Activated T-helper 2 cell treated with anti-CD3 and anti-CD28 coated beads, Interferon-gamma antibody, Interleukin-2, Interleukin-4, amounts not matched to agents 10 μg/mL and 5 μg/mL and 100 μg/mL, durations not matched to agents 14 hours and 24 hours and 36 hours (primary cell): ENCODE measurements at regions not wholly inside any gene's neighbourhood (a gene's known extent, or its start where the extent isn't known, plus 50 kb on each side); places are given as distances from the start of the nearest gene placed in this dataset.
"Not testable (repeated sequence)": the region's sequence is repeated elsewhere in the genome, so short reads cannot be mapped to it uniquely, and the experiment has no call there.

Experiments
- DNase-seq: peaks from one replicate; pipeline ENCODE4 v3.0.0; 2021; ENCODE audit warnings: low spot score
- H3K27ac Mint-ChIP-seq: one replicate; pipeline ENCODE4 v1.8.0; 2021; ENCODE audit warnings: mixed read lengths
- H3K27me3 Mint-ChIP-seq: one replicate; pipeline ENCODE4 v1.8.0; 2021; ENCODE audit warnings: low read depth, mixed read lengths
- H3K36me3 Mint-ChIP-seq: one replicate; pipeline ENCODE4 v1.8.0; 2021; ENCODE audit warnings: low read depth, mixed read lengths
- H3K4me1 Mint-ChIP-seq: one replicate; pipeline ENCODE4 v1.8.0; 2021; ENCODE audit warnings: low read depth, mixed read lengths
- H3K4me3 Mint-ChIP-seq: one replicate; pipeline ENCODE4 v1.8.0; 2021; ENCODE audit warnings: low read depth, mild to moderate bottlenecking, moderate library complexity, mixed read lengths
- H3K9me3 Mint-ChIP-seq: one replicate; pipeline ENCODE4 v1.8.0; 2021; ENCODE audit warnings: mixed read lengths
- intact Hi-C: fragments of 100-400 bp; cut with micrococcal nuclease; formaldehyde crosslinking; loops from one replicate; pipeline ENCODE4 v1.15.1; 2023

DNA sequence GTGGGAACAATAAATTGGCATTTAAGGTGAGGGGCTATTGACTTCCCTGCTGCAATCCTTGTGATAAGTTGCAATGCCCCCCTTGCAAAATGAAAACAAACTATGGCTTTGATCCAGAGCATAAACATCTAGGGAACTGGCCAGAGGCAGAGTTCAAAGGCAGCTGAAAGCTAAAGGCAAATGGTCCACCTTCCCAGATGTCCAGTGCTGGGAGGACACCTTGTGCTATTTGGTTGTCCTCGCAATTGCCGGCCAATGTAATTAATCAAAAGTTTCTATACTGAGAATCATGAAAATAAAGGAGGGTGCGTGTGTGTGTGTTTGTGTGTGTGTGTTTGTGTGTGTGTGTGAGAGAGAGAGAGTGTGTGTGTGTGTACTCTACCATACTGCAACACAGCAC, 337.4 kb downstream of the CBLN4 start:
- no peak overlapping the region for H3K4me3 Mint-ChIP-seq
- no peaks in the 10 kb centered on the region for H3K4me1 Mint-ChIP-seq
- H3K27ac Mint-ChIP-seq, result no peak overlapping the region
- no peaks in the 10 kb centered on the region for H3K36me3 Mint-ChIP-seq
- H3K9me3 Mint-ChIP-seq, result peaks cover 19% of the 10 kb centered on the region
- no peak for DNase-seq
- H3K27me3 Mint-ChIP-seq, result no peaks in the 10 kb centered on the region
- intact Hi-C loops, result no loop called here

DNA sequence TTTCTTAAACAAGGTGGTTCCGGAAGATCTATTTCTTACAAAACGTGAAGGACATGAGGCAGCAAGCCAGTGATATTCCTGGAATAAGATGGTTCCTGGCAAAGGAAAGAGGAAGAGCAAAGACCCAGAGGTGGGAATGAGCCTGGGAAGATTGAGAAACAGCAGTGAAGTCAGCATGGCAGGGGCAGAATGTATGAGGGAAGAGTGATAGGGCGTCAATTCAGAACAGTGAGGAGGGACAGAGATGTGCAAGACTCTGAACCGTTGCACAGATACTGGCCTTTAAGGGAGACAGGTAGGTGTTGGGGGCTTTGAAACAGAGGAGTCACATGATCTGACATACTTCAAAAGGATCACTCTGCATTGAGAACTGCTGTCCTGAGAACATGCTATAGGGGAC, 338.3 kb downstream of the CBLN4 start:
- intact Hi-C loops, result no loop called here
- Mint-ChIP-seq H3K27me3 (no peaks in the 10 kb centered on the region), H3K4me1 (no peaks in the 10 kb centered on the region), H3K4me3 (no peak overlapping the region), H3K27ac (no peak overlapping the region), H3K9me3 (peaks cover 28% of the 10 kb centered on the region), H3K36me3 (no peaks in the 10 kb centered on the region)
- no peak for DNase-seq

DNA sequence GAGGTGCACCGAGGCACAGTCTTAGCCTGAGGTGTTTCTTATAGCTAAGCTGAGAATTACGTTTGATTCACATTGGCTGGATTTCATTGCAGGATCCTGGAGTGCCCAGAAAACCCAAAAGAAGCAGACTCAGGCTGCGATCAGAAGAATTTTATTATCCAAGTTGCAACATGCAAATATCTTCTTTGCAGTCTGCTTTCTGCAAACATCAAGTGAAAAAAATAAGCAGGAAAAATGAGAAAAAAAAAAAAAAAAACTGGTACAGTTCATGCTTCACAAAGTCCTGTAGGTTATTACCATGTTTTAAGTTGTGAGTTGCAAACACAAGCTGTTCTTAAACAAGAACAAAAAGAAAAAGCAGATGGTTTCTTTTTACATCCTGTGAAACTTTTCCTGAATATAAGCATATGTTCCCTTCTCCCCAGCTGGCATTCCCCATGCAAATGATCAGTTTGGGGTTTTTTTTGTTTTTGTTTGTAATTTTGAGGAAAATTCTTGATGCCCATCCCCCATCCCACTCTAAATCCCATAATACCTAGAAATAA, 349.0 kb downstream of the CBLN4 start:
- intact Hi-C loops, result no loop called here
- peaks cover 23% of the 10 kb centered on the region for H3K9me3 Mint-ChIP-seq
- no peaks in the 10 kb centered on the region for H3K4me1 Mint-ChIP-seq
- H3K36me3 Mint-ChIP-seq, result no peaks in the 10 kb centered on the region
- H3K27me3 Mint-ChIP-seq, result no peaks in the 10 kb centered on the region
- no peak overlapping the region for H3K27ac Mint-ChIP-seq
- no peak overlapping the region for H3K4me3 Mint-ChIP-seq
- no peak for DNase-seq

DNA sequence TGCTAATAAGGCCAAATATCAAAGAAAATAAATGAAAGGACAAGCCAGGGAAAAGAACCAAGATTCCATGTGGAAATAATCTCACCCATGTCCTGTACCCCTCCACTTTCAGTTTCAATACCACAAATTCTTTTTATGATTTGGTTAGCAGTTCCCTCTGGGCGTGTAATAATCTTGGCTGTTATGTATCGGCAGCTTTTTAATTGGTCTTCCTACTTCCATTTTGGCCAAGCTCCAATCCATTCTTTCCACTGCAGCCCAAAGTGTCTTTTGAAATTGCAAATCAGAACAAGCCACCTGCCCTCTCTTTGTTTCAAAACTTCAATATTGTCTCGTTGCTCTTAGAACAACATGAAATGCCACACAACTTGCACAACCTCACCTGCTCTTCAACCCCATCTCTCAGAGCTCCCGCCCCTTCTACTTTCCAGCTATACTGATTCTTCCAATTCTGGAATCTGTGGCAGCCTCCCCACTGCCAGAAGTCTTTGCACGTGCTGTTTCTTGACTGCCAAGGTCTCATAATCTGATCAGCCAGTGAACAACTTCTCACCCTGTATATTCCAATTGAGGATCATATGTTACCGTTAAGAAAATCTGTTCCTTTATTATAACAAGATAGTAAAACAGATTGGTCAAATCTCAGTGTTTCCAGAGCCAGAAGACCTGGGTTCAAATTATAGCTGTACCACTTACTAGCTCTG, 354.5 kb downstream of the CBLN4 start:
- no peaks in the 10 kb centered on the region for H3K27me3 Mint-ChIP-seq
- DNase-seq, result no peak
- H3K27ac Mint-ChIP-seq, result no peak overlapping the region
- intact Hi-C loops, result no loop called here
- no peak overlapping the region for H3K4me3 Mint-ChIP-seq
- no peaks in the 10 kb centered on the region for H3K4me1 Mint-ChIP-seq
- no peaks in the 10 kb centered on the region for H3K36me3 Mint-ChIP-seq
- H3K9me3 Mint-ChIP-seq, result peaks cover 39% of the 10 kb centered on the region

DNA sequence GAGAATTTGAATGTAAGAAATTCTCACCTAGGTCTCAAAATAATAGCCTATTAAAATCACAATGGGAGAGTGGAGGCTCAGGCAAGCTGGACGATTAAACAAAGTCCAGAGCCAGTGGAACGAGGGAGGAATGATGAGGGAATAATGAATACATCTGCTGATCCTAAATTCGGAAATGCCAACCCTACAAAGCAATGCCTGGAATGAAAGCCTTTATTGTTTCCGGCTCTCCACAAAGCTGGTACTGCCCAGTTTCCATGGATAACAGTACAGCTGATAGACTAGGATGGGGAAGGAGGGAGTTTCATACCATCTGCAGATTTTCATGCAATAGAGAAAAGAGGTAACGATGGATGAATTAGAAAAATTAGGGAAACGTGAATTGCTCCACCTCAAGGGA, 356.1 kb downstream of the CBLN4 start:
- H3K27me3 Mint-ChIP-seq, result no peaks in the 10 kb centered on the region
- no peak for DNase-seq
- no peak overlapping the region for H3K4me3 Mint-ChIP-seq
- peaks cover 42% of the 10 kb centered on the region for H3K9me3 Mint-ChIP-seq
- H3K27ac Mint-ChIP-seq, result no peak overlapping the region
- H3K4me1 Mint-ChIP-seq, result no peaks in the 10 kb centered on the region
- no peaks in the 10 kb centered on the region for H3K36me3 Mint-ChIP-seq
- intact Hi-C loops, result no loop called here

DNA sequence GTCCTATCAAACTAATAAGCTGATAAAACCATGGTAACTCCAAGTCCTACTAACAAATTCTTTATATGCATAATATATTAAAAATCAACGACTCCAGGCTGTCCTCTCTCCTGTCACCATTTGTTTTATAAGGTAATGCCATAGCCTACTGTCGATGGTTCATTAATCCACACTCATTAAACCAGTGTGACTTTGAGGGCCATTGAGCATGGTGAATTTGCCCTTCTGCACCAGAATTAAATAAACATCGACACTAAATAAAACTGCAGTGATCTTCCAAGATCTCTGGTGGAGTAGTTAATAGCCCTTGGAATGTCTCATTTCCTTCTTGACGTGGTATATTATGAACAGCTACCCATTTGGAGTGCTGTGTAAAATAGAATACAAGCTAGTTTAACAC, 358.5 kb downstream of the CBLN4 start:
- Mint-ChIP-seq H3K4me3 (no peak overlapping the region), H3K27me3 (no peaks in the 10 kb centered on the region), H3K4me1 (no peaks in the 10 kb centered on the region), H3K36me3 (no peaks in the 10 kb centered on the region), H3K27ac (no peak overlapping the region), H3K9me3 (peaks cover 40% of the 10 kb centered on the region)
- no peak for DNase-seq
- intact Hi-C loops, result no loop called here

DNA sequence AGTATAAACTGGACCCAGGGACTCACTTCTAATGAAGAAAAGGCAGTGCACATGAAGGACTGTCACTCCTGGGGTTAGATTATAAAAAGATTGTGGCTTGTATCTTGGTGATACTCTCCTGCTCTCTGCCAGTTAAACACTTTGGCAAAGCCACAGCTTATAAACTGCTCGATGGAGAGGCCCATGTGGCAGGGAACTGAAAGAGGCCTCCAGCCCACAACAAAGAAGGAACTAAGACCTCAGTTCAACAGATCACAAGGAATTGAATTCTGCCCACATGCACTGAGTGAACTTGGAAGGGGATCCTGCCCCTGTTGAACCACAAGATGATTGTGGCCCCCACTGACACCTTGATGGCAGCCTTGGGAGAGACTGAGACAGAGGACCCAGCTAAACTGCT, 363.8 kb downstream of the CBLN4 start:
- H3K27ac Mint-ChIP-seq, result no peak overlapping the region
- H3K9me3 Mint-ChIP-seq, result peaks cover 28% of the 10 kb centered on the region
- H3K36me3 Mint-ChIP-seq, result no peaks in the 10 kb centered on the region
- no peak for DNase-seq
- no peak overlapping the region for H3K4me3 Mint-ChIP-seq
- no peaks in the 10 kb centered on the region for H3K27me3 Mint-ChIP-seq
- H3K4me1 Mint-ChIP-seq, result no peaks in the 10 kb centered on the region
- intact Hi-C loops, result no loop called here

DNA sequence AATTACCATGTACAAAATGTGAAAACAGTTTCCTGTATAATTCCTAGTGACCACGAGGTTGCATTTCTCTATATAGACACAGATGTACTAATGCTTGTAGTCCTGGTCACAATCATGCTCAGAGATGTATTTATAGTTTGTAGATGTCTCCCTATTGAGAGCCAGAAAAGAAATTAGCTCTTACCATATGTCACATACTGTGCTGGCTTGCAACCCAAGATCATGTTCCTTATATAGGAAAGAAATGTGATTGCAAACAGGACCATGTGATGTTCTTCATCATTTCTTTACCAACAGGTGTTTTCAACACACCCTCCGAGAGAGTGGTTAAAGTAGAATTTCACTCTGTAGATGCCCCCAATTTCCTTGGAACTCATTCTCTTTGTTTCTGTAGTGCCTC, 369.4 kb downstream of the CBLN4 start:
- no peaks in the 10 kb centered on the region for H3K36me3 Mint-ChIP-seq
- H3K27ac Mint-ChIP-seq, result no peak overlapping the region
- no peaks in the 10 kb centered on the region for H3K27me3 Mint-ChIP-seq
- peaks cover 24% of the 10 kb centered on the region for H3K9me3 Mint-ChIP-seq
- H3K4me3 Mint-ChIP-seq, result no peak overlapping the region
- H3K4me1 Mint-ChIP-seq, result no peaks in the 10 kb centered on the region
- intact Hi-C loops, result no loop called here
- DNase-seq, result no peak

DNA sequence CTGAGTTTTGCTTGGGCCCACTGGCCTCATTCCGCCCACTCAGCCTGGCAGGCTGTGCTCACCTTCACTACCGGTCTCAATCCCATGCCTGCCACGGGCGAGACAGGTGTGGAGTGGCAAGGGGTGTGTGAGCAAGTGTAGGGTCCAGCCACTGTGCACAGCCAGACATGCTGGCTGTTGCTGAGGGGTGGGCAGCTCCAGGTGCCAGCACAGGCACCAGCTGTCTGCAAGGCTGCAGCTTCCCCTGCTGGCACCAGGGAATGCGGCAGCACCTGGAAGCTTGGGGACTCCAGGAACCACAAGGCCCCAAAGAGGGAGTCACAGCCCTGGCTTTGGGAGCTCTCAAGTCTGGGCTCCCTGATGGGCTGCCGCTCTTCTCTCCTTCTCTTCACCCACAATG, 372.7 kb downstream of the CBLN4 start:
- H3K27me3 Mint-ChIP-seq, result no peaks in the 10 kb centered on the region
- no peaks in the 10 kb centered on the region for H3K4me1 Mint-ChIP-seq
- H3K4me3 Mint-ChIP-seq, result no peak overlapping the region
- intact Hi-C loops, result no loop called here
- H3K9me3 Mint-ChIP-seq, result peaks cover 20% of the 10 kb centered on the region
- H3K36me3 Mint-ChIP-seq, result no peaks in the 10 kb centered on the region
- H3K27ac Mint-ChIP-seq, result no peak overlapping the region
- no peak for DNase-seq

DNA sequence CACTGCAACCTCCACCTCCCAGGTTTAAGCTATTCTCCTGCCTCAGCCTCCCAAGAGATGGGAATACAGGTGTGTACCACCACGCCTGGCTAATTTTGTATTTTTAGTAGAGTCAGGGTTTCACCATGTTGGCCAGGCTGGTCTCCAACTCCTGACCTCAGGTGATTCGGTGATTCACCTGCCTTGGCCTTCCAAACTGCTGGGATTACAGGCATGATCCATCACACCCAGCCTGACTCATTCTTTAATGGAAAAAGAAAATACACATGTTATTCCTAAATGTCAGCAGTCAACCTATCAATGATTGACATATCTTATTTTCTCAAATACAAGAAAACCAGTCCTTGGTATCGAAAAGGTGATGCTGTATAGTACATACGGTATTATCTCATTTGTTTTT, 376.2 kb downstream of the CBLN4 start:
- H3K9me3 Mint-ChIP-seq, H3K4me3 Mint-ChIP-seq, DNase-seq, intact Hi-C loops, H3K27ac Mint-ChIP-seq, H3K4me1 Mint-ChIP-seq, H3K27me3 Mint-ChIP-seq, H3K36me3 Mint-ChIP-seq: not testable (repeated sequence)

DNA sequence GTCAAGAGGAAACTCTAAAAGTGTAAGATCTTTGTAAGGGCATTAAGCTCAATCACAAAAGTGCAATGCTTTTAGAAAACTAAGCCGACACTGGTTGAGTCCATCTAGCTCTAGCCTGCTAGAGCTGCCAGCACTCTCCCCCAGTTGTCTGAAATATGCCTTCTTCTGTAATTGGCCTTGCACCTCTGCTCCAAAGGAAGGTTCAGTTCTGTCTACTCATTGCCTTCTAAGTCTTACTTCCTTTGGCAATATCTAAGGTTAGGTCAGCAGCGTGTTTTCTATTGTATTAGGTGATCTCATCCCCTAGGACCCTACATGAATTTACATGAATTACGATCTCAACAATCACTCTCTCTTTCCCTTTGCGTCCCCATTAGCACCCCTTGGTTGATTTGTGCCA, 378.6 kb downstream of the CBLN4 start:
- Mint-ChIP-seq H3K9me3 (peaks cover 21% of the 10 kb centered on the region), H3K4me3 (no peak overlapping the region), H3K27me3 (no peaks in the 10 kb centered on the region), H3K4me1 (no peaks in the 10 kb centered on the region), H3K27ac (no peak overlapping the region), H3K36me3 (no peaks in the 10 kb centered on the region)
- intact Hi-C loops, result no loop called here
- no peak for DNase-seq

DNA sequence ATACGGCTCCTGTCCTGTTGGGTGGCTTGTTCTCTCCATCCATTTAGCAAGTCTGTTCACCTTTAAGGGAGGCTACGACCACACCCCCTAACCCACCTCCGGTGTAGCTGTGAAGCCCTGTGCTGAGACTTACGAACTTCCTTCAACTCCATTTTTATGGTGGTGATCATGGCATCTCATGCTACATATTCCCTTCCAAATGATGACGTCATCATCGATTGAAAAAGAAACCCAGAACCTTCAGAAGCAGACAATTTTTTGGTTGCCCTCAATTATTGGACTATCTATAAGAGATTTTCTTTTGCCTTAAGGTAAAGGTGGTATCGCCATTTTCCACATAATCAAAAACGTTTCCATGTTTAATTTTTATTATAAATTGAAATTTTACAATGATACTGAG, 389.0 kb downstream of the CBLN4 start:
- H3K27ac Mint-ChIP-seq, result no peak overlapping the region
- H3K4me1 Mint-ChIP-seq, result no peaks in the 10 kb centered on the region
- intact Hi-C loops, result no loop called here
- no peak overlapping the region for H3K4me3 Mint-ChIP-seq
- H3K36me3 Mint-ChIP-seq, result no peaks in the 10 kb centered on the region
- H3K27me3 Mint-ChIP-seq, result no peaks in the 10 kb centered on the region
- H3K9me3 Mint-ChIP-seq, result peaks cover 30% of the 10 kb centered on the region
- DNase-seq, result no peak

DNA sequence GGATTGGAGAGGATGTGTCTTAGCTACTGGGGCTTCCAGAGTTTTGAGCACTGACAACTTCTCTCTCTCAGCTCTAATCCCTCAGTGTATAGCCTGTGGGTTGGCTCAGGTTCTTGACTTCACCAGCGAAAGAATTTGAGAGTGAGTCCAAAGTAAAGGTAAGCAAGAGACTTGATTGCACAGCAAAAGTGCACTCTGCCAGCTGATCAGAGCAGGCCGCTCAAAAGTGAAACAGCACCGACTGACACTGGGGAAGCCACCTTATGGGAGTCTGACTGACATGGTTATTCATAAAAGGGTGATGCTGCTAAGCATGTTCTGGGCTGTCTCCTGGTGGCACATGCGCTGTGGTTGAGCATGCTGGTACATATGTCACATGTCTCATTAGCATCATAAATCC, 389.5 kb downstream of the CBLN4 start:
- DNase-seq, result no peak
- Mint-ChIP-seq H3K27me3 (no peaks in the 10 kb centered on the region), H3K9me3 (peaks cover 35% of the 10 kb centered on the region), H3K36me3 (no peaks in the 10 kb centered on the region), H3K4me1 (no peaks in the 10 kb centered on the region), H3K4me3 (no peak overlapping the region), H3K27ac (no peak overlapping the region)
- intact Hi-C loops, result no loop called here
